GM21515 (cell line): ENCODE measurements at regions not wholly inside any gene's neighbourhood (a gene's known extent, or its start where the extent isn't known, plus 50 kb on each side); places are given as distances from the start of the nearest gene placed in this dataset.
"Not testable (repeated sequence)": the region's sequence is repeated elsewhere in the genome, so short reads cannot be mapped to it uniquely, and the experiment has no call there.

ENCODE experiments used
- ATAC-seq: cut with Tn5 transposase; IDR thresholded peaks from one replicate; pipeline ENCODE4 v1.9.1; 2021; ENCODE audit not compliant: unreplicated experiment

- ATAC-seq = no peak
Measured at GRCh38 chr20:12786276-12786675, 222.5 kb upstream of the SPTLC3 start.

GRCh38 chr20:12788632-12789299, 220.0 kb upstream of the SPTLC3 start:
- ATAC-seq = no peak

- no peak for ATAC-seq
Measured at GRCh38 chr20:12790859-12791258, 217.9 kb upstream of the SPTLC3 start.

GRCh38 chr20:12798286-12798685, 210.5 kb upstream of the SPTLC3 start:
- ATAC-seq = no peak

GRCh38 chr20:12808006-12808567, 200.7 kb upstream of the SPTLC3 start:
- no peak for ATAC-seq

- ATAC-seq = no peak
Measured at GRCh38 chr20:12815231-12815768, 193.5 kb upstream of the SPTLC3 start.

GRCh38 chr20:12815778-12816408, 192.9 kb upstream of the SPTLC3 start:
- ATAC-seq = no peak

GRCh38 chr20:12821249-12821648, 187.5 kb upstream of the SPTLC3 start:
- ATAC-seq = no peak

- no peak for ATAC-seq
Measured at GRCh38 chr20:12823734-12824133, 185.0 kb upstream of the SPTLC3 start.

GRCh38 chr20:12824328-12825225, 184.2 kb upstream of the SPTLC3 start:
- ATAC-seq = no peak

- no peak for ATAC-seq
Measured at GRCh38 chr20:12825226-12825595, 183.6 kb upstream of the SPTLC3 start.

- no peak for ATAC-seq
Measured at GRCh38 chr20:12827816-12828385, 180.9 kb upstream of the SPTLC3 start.

- no peak for ATAC-seq
Measured at GRCh38 chr20:12829170-12829569, 179.6 kb upstream of the SPTLC3 start.

- ATAC-seq = no peak
Measured at GRCh38 chr20:12833861-12834260, 174.9 kb upstream of the SPTLC3 start.

- ATAC-seq = no peak
Measured at GRCh38 chr20:12835999-12836398, 172.8 kb upstream of the SPTLC3 start.

- ATAC-seq = no peak
Measured at GRCh38 chr20:12837646-12838045, 171.1 kb upstream of the SPTLC3 start.

- no peak for ATAC-seq
Measured at GRCh38 chr20:12838261-12838866, 170.4 kb upstream of the SPTLC3 start.

- no peak for ATAC-seq
Measured at GRCh38 chr20:12847872-12848271, 160.9 kb upstream of the SPTLC3 start.

GRCh38 chr20:12849225-12849910, 159.4 kb upstream of the SPTLC3 start:
- no peak for ATAC-seq

GRCh38 chr20:12857643-12858042, 151.1 kb upstream of the SPTLC3 start:
- not testable (repeated sequence) for ATAC-seq
